Esophagus squamous epithelium (tissue), 5 donors: ENCODE measurements at regions not wholly inside any gene's neighbourhood (a gene's known extent, or its start where the extent isn't known, plus 50 kb on each side); places are given as distances from the start of the nearest gene placed in this dataset.

ENCODE experiments used
- DNase-seq: peaks from one replicate; lab custom pipeline; 2025; lab: John Stamatoyannopoulos, UW
- H3K27ac ChIP-seq, 4 donors: fragments of 200-600 bp; sonication (generic); one replicate each; pipeline ENCODE4 v1.5.1; 2016 to 2019; ENCODE audit warnings: mild to moderate bottlenecking in 1 of 4
- H3K27me3 ChIP-seq, 4 donors: fragments of 200-600 bp; sonication (generic); 1 replicate in 3 of 4; 2 replicates in 1 of 4; pipeline versions ENCODE4 v1.5.1 to v1.6.0; 2017 to 2021; ENCODE audit warnings: antibody characterized with exemption in 1 of 4
- H3K36me3 ChIP-seq, 3 donors: fragments of 200-600 bp; sonication (generic); one replicate each; pipeline ENCODE4 v1.5.1; 2016 to 2019
- H3K4me1 ChIP-seq, 3 donors: fragments of 200-600 bp; sonication (generic); one replicate each; pipeline ENCODE4 v1.5.1; 2017 to 2019
- H3K4me3 ChIP-seq, 4 donors: fragments of 200-600 bp; sonication (generic); 1 replicate in 3 of 4; 2 replicates in 1 of 4; pipeline ENCODE4 v1.5.1; 2016 to 2019; ENCODE audit warnings: mild to moderate bottlenecking in 2 of 4, moderate library complexity in 1 of 4
- H3K9me3 ChIP-seq, 3 donors: fragments of 200-600 bp; sonication (generic); one replicate each; pipeline ENCODE4 v1.5.1; 2016 to 2019
- CTCF ChIP-seq, 6 experiments: fragments of 450-650 bp in 4 of 6; fragments of 200-600 bp in 2 of 6; sonication (generic) in 2 of 6; IDR thresholded peaks; one replicate each; pipeline ENCODE4 v1.5.1; 2016 to 2019; ENCODE audit warnings: antibody characterized with exemption in 6 of 6, mild to moderate bottlenecking in 4 of 6, moderate library complexity in 4 of 6
- POLR2A ChIP-seq, 4 donors: fragments of 450-650 bp; IDR thresholded peaks; one replicate each; pipeline ENCODE4 v1.6.1; 2017; ENCODE audit warnings: antibody characterized with exemption in 4 of 4, mild to moderate bottlenecking in 4 of 4, moderate library complexity in 3 of 4
- WGBS, 2 donors: methylation state at CpG; one replicate each; pipeline ENCODE4 v1.1.5; 2018; 5-methylcytosine and 5-hydroxymethylcytosine counted together
- intact Hi-C: fragments of 100-400 bp; cut with DNase I; formaldehyde crosslinking; loops from one replicate; pipeline ENCODE4 v1.15.0; 2022
- donor health status: DM: yes; HTN: yes; CAD: no.

GRCh38 chrY:15468091-15468490 is 943.8 kb downstream of the NLGN4Y start:
- no peaks in the 10 kb centered on the region for H3K27me3 ChIP-seq
- no peaks in the 10 kb centered on the region for H3K9me3 ChIP-seq
- no peak for DNase-seq
- H3K4me3 ChIP-seq = no peak overlapping the region
- no peaks in the 10 kb centered on the region for H3K4me1 ChIP-seq
- WGBS, 2 donors = no CpG with 5 or more reads among the region's 6 CpGs
- H3K27ac ChIP-seq = no peak overlapping the region
- no peak for TF ChIP-seq POLR2A (IDR thresholded peaks at IDR 0.05)
- TF ChIP-seq CTCF (IDR thresholded peaks at IDR 0.05) = no peak
- no peaks in the 10 kb centered on the region for H3K36me3 ChIP-seq
- intact Hi-C loops = no loop called here

DNA sequence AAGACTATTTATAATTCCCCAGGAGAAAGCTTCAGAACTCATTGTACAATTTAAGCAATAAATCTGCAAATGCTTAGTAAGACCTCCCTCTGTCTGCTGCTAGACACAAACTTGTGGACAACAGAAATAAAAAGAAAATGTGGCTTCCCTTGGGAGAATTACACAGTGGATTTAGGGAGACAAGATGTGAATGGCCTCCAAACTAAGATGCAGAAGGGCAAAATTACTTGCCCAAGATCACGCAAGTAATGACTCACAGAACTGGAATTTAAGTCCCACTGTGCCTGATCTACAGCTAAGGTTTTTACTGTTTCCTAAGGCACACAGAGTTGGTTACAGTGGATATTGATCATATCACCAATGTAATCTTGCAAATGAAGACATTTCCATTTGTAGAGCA is 947.0 kb downstream of the NLGN4Y start:
- Histone ChIP-seq H3K36me3 (no peaks in the 10 kb centered on the region), H3K4me3 (no peak overlapping the region), H3K27ac (no peak overlapping the region), H3K9me3 (no peaks in the 10 kb centered on the region), H3K27me3 (no peaks in the 10 kb centered on the region), H3K4me1 (no peaks in the 10 kb centered on the region)
- no peak for DNase-seq
- intact Hi-C loops = no loop called here
- TF ChIP-seq POLR2A (IDR thresholded peaks at IDR 0.05) = no peak
- TF ChIP-seq CTCF (IDR thresholded peaks at IDR 0.05) = no peak
- 50% methylated on average over 1 of the region's 1 CpG; no CpG with 5 or more reads in 1 of the 2 donors for WGBS, 2 donors

DNA sequence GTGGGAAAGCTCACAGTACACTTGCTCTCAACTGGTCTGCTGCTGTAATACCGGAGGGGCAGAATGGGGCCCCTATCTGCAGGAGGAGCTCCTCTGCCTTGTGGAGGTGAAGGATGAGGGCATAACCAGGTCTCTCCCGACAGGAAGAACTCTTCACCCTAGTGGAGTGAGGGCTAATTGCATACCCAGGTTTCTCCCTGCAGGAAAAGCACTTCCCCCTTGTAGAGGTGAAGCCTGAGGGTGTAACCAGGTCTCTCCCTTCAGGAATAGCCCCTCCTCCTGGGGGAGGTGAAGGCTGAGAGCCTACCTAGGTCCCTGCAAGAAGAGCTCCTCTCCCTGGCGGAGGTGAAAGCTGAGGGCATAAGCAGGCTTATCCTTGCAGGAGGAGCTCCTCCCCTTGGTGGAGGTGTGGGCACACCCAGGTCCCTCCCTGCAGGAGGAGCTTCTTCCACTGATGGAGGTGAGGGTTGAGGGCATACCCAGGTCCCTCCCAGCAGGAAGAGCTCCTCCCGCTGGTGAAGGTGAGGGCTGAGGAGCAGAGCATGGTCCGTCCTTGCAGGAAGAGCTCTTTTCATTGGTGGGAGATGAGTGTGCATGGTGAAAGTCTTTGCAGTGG is 954.1 kb downstream of the NLGN4Y start:
- Histone ChIP-seq H3K36me3 (no peaks in the 10 kb centered on the region), H3K27ac (no peak overlapping the region), H3K4me3 (no peak overlapping the region), H3K4me1 (no peaks in the 10 kb centered on the region), H3K27me3 (no peaks in the 10 kb centered on the region), H3K9me3 (no peaks in the 10 kb centered on the region)
- TF ChIP-seq CTCF (IDR thresholded peaks at IDR 0.05) = no peak
- no peak for TF ChIP-seq POLR2A (IDR thresholded peaks at IDR 0.05)
- WGBS, 2 donors = no CpG with 5 or more reads among the region's 5 CpGs
- DNase-seq = no peak
- intact Hi-C loops = no loop called here

DNA sequence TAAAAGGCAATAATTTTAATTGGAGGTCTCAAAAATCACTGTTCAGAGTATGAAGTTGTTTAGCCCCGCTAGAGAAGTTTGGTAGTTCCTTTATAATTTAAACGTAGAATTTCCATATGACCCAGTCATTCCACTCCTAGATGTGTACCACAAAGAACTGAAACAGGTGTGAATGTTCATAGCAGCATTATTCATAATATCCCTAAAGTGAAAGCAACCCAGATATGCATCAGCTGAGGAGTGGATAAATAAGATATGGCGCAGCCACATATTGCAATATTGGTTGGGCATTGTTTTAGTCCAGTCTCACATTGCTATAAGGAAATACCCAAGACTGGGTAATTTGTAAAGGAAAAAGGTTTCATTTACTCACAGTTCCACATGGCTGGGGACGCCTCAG is 976.2 kb downstream of the NLGN4Y start:
- WGBS, 2 donors = 87% methylated on average over 3 of the region's 4 CpGs; no CpG with 5 or more reads in 1 of the 2 donors
- no peaks in the 10 kb centered on the region for H3K9me3 ChIP-seq
- no peaks in the 10 kb centered on the region for H3K36me3 ChIP-seq
- H3K27me3 ChIP-seq = no peaks in the 10 kb centered on the region
- no peak overlapping the region for H3K27ac ChIP-seq
- intact Hi-C loops = no loop called here
- DNase-seq = no peak
- TF ChIP-seq CTCF (IDR thresholded peaks at IDR 0.05) = no peak
- TF ChIP-seq POLR2A (IDR thresholded peaks at IDR 0.05) = no peak
- no peak overlapping the region for H3K4me3 ChIP-seq
- no peaks in the 10 kb centered on the region for H3K4me1 ChIP-seq

GRCh38 chrY:15501181-15501580 is 976.9 kb downstream of the NLGN4Y start:
- H3K27ac ChIP-seq = no peak overlapping the region
- no peaks in the 10 kb centered on the region for H3K9me3 ChIP-seq
- no peaks in the 10 kb centered on the region for H3K27me3 ChIP-seq
- no peak for TF ChIP-seq CTCF (IDR thresholded peaks at IDR 0.05)
- no peak for TF ChIP-seq POLR2A (IDR thresholded peaks at IDR 0.05)
- no peaks in the 10 kb centered on the region for H3K4me1 ChIP-seq
- 87% methylated on average over 2 of the region's 2 CpGs; no CpG with 5 or more reads in 1 of the 2 donors for WGBS, 2 donors
- H3K36me3 ChIP-seq = no peaks in the 10 kb centered on the region
- DNase-seq = no peak
- intact Hi-C loops = no loop called here
- no peak overlapping the region for H3K4me3 ChIP-seq
